Progenitor cell of endocrine pancreas (in vitro differentiated cells): ENCODE measurements at regions not wholly inside any gene's neighbourhood (a gene's known extent, or its start where the extent isn't known, plus 50 kb on each side); places are given as distances from the start of the nearest gene placed in this dataset.

Experiments
- DNase-seq: peaks from one replicate; pipeline ENCODE4 v3.0.0; 2021; ENCODE audit warnings: low spot score; ENCODE audit not compliant: unreplicated experiment
- H3K27ac Mint-ChIP-seq: 2 replicates; pipeline ENCODE4 v1.8.0; 2021; ENCODE audit warnings: mild to moderate bottlenecking, moderate library complexity, mixed read lengths
- H3K27me3 Mint-ChIP-seq: 2 replicates; pipeline ENCODE4 v1.8.0; 2021; ENCODE audit warnings: mixed read lengths
- H3K36me3 Mint-ChIP-seq: 2 replicates; pipeline ENCODE4 v1.8.0; 2022; ENCODE audit warnings: mixed read lengths; ENCODE audit not compliant: insufficient read depth
- H3K4me1 Mint-ChIP-seq: 2 replicates; pipeline ENCODE4 v1.8.0; 2021; ENCODE audit warnings: low read depth, mixed read lengths
- H3K4me3 Mint-ChIP-seq: 2 replicates; pipeline ENCODE4 v1.8.0; 2021; ENCODE audit warnings: low read depth, mild to moderate bottlenecking, moderate library complexity, mixed read lengths
- H3K9me3 Mint-ChIP-seq: 2 replicates; pipeline ENCODE4 v1.8.0; 2021; ENCODE audit warnings: low read depth, mixed read lengths
- TF ChIP-seq, protein P1 (sequence below): fragments of 200-600 bp; sonication (generic); IDR thresholded peaks from one replicate; pipeline ENCODE4 v1.5.0; 2021; ENCODE audit warnings: antibody characterized with exemption, mild to moderate bottlenecking; ENCODE audit not compliant: unreplicated experiment

- Mint-ChIP-seq H3K9me3 (peaks cover 17% of the 10 kb centered on the region), H3K27ac (no peak overlapping the region), H3K4me3 (no peak overlapping the region), H3K4me1 (no peaks in the 10 kb centered on the region), H3K27me3 (no peaks in the 10 kb centered on the region), H3K36me3 (no peaks in the 10 kb centered on the region)
- TF ChIP-seq, protein P1, sequence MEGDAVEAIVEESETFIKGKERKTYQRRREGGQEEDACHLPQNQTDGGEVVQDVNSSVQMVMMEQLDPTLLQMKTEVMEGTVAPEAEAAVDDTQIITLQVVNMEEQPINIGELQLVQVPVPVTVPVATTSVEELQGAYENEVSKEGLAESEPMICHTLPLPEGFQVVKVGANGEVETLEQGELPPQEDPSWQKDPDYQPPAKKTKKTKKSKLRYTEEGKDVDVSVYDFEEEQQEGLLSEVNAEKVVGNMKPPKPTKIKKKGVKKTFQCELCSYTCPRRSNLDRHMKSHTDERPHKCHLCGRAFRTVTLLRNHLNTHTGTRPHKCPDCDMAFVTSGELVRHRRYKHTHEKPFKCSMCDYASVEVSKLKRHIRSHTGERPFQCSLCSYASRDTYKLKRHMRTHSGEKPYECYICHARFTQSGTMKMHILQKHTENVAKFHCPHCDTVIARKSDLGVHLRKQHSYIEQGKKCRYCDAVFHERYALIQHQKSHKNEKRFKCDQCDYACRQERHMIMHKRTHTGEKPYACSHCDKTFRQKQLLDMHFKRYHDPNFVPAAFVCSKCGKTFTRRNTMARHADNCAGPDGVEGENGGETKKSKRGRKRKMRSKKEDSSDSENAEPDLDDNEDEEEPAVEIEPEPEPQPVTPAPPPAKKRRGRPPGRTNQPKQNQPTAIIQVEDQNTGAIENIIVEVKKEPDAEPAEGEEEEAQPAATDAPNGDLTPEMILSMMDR = no peak
- DNase-seq = no peak
These were observed 57.9 kb upstream of the SPRY1 start for GRCh38 chr4:123338715-123339114.

DNA sequence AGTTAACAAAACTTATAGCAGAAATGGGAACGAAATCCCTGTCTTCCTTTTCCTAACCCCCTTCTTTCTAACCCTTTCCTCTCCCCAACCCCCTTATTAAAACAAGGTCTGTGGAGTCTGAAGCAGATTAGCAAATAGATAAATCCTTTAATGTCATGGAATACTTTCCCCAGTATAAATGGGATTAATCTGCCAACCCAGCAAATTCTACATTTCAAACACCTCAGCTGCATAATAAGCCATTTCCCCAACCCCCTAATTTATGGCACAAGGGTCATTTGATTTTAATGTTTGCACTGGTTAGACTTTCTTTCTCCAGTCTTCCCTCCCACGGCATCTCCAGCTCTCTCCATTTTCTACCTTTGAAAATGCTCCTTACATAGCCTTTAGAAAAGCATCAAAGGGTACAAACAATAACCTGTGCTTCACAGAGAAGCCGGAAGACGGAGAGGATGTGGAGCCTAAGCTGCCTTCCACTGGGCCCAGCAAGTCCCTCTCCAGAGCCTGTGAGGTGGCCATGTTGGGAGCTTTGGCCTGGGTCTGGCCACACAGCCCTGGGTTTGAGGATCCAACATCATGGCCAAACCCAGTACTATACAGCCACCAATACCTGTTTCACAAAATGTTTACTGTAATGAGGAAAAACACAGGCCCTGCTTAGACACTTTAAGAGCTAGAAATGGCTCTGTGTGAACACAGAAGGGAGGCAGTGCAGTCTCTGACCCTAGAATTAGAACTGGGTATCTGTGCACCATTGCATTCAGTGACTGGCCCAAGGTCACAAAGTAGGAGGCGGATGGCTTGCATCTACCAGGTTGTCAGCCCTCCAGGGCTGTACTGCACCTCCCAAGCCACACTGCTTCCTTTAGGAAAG is 56.9 kb upstream of the SPRY1 start:
- Mint-ChIP-seq H3K36me3 (no peaks in the 10 kb centered on the region), H3K9me3 (peaks cover 8% of the 10 kb centered on the region), H3K4me1 (no peaks in the 10 kb centered on the region), H3K4me3 (no peak overlapping the region), H3K27me3 (no peaks in the 10 kb centered on the region), H3K27ac (no peak overlapping the region)
- no peak for DNase-seq
- TF ChIP-seq, protein P1 = no peak

GRCh38 chr4:123340381-123340701 is 56.3 kb upstream of the SPRY1 start:
- Mint-ChIP-seq H3K36me3 (no peaks in the 10 kb centered on the region), H3K27ac (no peak overlapping the region), H3K9me3 (peaks cover 4% of the 10 kb centered on the region)

DNA sequence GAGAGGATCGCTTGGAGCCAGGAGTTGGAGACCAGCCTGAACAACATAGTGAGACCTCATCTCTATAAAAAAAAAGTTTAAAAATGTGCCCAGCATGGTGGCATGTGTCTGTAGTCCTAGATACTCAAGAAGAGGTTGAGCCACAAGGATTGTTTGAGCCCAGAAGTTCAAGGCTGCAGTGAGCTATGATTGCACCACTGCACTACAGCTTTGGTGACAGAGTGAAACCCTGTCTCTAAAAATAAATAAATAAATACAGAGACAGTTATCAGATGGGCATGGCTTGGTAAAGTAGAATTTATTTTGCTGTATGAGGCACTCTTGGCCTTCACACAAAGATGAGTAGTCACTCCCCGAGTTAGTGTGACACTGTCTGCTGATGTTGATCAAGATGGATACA is 54.1 kb upstream of the SPRY1 start:
- Mint-ChIP-seq H3K4me3 (no peak overlapping the region), H3K9me3 (no peaks in the 10 kb centered on the region), H3K27ac (no peak overlapping the region), H3K36me3 (no peaks in the 10 kb centered on the region), H3K4me1 (peaks cover 15% of the 10 kb centered on the region), H3K27me3 (no peaks in the 10 kb centered on the region)
- TF ChIP-seq, protein P1 = no peak
- no peak for DNase-seq

More at GRCh38 chr4:123340381-123340701, 56.3 kb upstream of the SPRY1 start:
- TF ChIP-seq, protein P1 = no peak
- Mint-ChIP-seq H3K4me3 (no peak overlapping the region), H3K4me1 (peaks cover 3% of the 10 kb centered on the region), H3K27me3 (no peaks in the 10 kb centered on the region)
- no peak for DNase-seq

- Mint-ChIP-seq H3K4me3 (no peak overlapping the region), H3K4me1 (peaks cover 15% of the 10 kb centered on the region), H3K9me3 (no peaks in the 10 kb centered on the region), H3K27ac (no peak overlapping the region), H3K36me3 (no peaks in the 10 kb centered on the region), H3K27me3 (no peaks in the 10 kb centered on the region)
- TF ChIP-seq, protein P1 = no peak
- DNase-seq = no peak
These were observed 53.1 kb upstream of the SPRY1 start for GRCh38 chr4:123343400-123344041.
